Testis (tissue), 2 donors: ENCODE measurements at regions not wholly inside any gene's neighbourhood (a gene's known extent, or its start where the extent isn't known, plus 50 kb on each side); places are given as distances from the start of the nearest gene placed in this dataset.

Experiments used
- POLR2A ChIP-seq: fragments of 450-650 bp; IDR thresholded peaks from one replicate; pipeline ENCODE4 v1.6.1; 2017; ENCODE audit warnings: antibody characterized with exemption, mild to moderate bottlenecking, moderate library complexity
- TF ChIP-seq, protein P1 (sequence below), 3 experiments: fragments of 450-650 bp in 2 of 3; fragments of 200-600 bp in 1 of 3; sonication (generic) in 1 of 3; IDR thresholded peaks; one replicate each; pipeline ENCODE4 v1.5.1; 2016 to 2019; ENCODE audit warnings: antibody characterized with exemption in 3 of 3, mild to moderate bottlenecking in 2 of 3, moderate library complexity in 1 of 3

- no peak for TF ChIP-seq POLR2A
- TF ChIP-seq, protein P1, sequence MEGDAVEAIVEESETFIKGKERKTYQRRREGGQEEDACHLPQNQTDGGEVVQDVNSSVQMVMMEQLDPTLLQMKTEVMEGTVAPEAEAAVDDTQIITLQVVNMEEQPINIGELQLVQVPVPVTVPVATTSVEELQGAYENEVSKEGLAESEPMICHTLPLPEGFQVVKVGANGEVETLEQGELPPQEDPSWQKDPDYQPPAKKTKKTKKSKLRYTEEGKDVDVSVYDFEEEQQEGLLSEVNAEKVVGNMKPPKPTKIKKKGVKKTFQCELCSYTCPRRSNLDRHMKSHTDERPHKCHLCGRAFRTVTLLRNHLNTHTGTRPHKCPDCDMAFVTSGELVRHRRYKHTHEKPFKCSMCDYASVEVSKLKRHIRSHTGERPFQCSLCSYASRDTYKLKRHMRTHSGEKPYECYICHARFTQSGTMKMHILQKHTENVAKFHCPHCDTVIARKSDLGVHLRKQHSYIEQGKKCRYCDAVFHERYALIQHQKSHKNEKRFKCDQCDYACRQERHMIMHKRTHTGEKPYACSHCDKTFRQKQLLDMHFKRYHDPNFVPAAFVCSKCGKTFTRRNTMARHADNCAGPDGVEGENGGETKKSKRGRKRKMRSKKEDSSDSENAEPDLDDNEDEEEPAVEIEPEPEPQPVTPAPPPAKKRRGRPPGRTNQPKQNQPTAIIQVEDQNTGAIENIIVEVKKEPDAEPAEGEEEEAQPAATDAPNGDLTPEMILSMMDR (IDR thresholded peaks at IDR 0.05), result no peak
These were observed 151.7 kb upstream of the MIR17HG start for GRCh38 chr13:91195789-91196188.
